ENCODE measurements at regions not wholly inside any gene's neighbourhood (a gene's known extent, or its start where the extent isn't known, plus 50 kb on each side); places are given as distances from the start of the nearest gene placed in this dataset.

- TF ChIP-seq POLR2A (IDR thresholded peaks at IDR 0.05; ENCODE audit: low read depth, low read length) (no peak), POLR2AphosphoS5 (IDR thresholded peaks at IDR 0.05; ENCODE audit: low read depth, low read length) (no peak)
Observed at GRCh38 chr5:97525780-97526179, 342.7 kb upstream of the RIOK2 start.
